ENCODE measurements at regions not wholly inside any gene's neighbourhood (a gene's known extent, or its start where the extent isn't known, plus 50 kb on each side); places are given as distances from the start of the nearest gene placed in this dataset.

DNA sequence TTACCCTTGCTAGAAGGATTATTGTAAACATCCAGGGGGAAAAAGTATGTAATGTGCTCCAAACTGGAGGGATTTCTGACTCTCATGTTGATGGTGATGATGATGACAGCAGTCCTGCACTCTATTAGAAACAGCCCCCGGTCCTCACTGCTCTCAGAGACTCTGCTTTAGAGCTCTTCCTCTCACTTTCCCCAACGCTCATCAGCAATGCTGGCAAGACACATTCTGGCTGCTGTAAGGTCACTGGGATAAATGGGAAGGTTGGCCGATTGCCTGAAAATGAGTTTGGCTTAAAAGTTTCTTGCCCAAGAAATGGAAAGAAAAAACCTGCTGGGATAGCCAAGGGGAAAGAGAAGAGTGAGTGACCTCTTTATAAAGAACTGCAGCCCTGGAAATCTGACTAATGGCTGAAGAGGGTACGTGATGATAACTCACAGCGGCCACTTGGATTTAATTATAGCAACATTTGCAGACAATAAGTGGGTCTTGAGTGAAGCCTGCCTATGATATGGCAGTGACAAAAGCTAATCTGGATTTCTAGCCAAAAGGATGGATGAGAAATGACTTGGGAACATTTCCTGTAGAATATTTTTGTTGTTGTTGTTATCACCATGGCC, 235.8 kb downstream of the TMEM38B start:
- TF ChIP-seq, protein P1, sequence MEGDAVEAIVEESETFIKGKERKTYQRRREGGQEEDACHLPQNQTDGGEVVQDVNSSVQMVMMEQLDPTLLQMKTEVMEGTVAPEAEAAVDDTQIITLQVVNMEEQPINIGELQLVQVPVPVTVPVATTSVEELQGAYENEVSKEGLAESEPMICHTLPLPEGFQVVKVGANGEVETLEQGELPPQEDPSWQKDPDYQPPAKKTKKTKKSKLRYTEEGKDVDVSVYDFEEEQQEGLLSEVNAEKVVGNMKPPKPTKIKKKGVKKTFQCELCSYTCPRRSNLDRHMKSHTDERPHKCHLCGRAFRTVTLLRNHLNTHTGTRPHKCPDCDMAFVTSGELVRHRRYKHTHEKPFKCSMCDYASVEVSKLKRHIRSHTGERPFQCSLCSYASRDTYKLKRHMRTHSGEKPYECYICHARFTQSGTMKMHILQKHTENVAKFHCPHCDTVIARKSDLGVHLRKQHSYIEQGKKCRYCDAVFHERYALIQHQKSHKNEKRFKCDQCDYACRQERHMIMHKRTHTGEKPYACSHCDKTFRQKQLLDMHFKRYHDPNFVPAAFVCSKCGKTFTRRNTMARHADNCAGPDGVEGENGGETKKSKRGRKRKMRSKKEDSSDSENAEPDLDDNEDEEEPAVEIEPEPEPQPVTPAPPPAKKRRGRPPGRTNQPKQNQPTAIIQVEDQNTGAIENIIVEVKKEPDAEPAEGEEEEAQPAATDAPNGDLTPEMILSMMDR (IDR thresholded peaks at IDR 0.05), result no peak
- no peak for TF ChIP-seq ZFX (IDR thresholded peaks at IDR 0.05; ENCODE audit: borderline replicate concordance)

All from 22Rv1 (cell line).